Cardiac fibroblast (primary cell): ENCODE measurements at regions not wholly inside any gene's neighbourhood (a gene's known extent, or its start where the extent isn't known, plus 50 kb on each side); places are given as distances from the start of the nearest gene placed in this dataset.
"Not testable (repeated sequence)": the region's sequence is repeated elsewhere in the genome, so short reads cannot be mapped to it uniquely, and the experiment has no call there.

Source experiments
- DNase-seq, 2 donors: peaks; one replicate each; pipeline versions ENCODE4 v3.0.0 to v3.0.0-alpha.2; 2010; ENCODE audit warnings: low read depth in 2 of 2
- H3K4me3 ChIP-seq, 2 donors: replicated peaks in 1 of 2; 1 replicate in 1 of 2; 2 replicates in 1 of 2; pipeline ENCODE4 v1.5.1; 2011; ENCODE audit warnings: low read depth in 2 of 2, low read length in 2 of 2, mild to moderate bottlenecking in 2 of 2, moderate library complexity in 1 of 2
- TF ChIP-seq, protein P1 (sequence below): IDR thresholded peaks from one replicate; pipeline ENCODE4 v1.5.1; 2011; ENCODE audit warnings: low read depth, mild to moderate bottlenecking, low read length, inconsistent platforms

DNA sequence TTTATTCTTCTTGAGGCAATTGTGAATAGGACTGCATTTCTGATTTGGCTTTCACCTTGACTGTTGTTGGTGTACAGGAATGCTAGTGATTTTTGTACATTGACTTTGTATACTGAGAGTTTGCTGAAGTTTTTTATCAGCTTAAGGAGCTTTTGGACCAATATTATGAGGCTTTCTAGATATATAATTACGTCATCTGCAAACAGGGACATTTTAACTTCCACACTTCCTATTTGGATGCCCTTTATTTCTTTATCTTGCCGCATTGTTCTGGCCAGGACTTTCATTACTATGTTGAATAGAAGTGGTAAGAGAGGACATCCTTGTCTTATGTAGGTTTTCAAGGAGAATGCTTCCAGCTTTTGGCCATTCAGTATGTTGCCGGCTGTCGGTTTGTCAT, 425.4 kb upstream of the CHAC2 start:
- no peak for DNase-seq
- TF ChIP-seq, protein P1, sequence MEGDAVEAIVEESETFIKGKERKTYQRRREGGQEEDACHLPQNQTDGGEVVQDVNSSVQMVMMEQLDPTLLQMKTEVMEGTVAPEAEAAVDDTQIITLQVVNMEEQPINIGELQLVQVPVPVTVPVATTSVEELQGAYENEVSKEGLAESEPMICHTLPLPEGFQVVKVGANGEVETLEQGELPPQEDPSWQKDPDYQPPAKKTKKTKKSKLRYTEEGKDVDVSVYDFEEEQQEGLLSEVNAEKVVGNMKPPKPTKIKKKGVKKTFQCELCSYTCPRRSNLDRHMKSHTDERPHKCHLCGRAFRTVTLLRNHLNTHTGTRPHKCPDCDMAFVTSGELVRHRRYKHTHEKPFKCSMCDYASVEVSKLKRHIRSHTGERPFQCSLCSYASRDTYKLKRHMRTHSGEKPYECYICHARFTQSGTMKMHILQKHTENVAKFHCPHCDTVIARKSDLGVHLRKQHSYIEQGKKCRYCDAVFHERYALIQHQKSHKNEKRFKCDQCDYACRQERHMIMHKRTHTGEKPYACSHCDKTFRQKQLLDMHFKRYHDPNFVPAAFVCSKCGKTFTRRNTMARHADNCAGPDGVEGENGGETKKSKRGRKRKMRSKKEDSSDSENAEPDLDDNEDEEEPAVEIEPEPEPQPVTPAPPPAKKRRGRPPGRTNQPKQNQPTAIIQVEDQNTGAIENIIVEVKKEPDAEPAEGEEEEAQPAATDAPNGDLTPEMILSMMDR: no peak
- H3K4me3 ChIP-seq: no peak overlapping the region

DNA sequence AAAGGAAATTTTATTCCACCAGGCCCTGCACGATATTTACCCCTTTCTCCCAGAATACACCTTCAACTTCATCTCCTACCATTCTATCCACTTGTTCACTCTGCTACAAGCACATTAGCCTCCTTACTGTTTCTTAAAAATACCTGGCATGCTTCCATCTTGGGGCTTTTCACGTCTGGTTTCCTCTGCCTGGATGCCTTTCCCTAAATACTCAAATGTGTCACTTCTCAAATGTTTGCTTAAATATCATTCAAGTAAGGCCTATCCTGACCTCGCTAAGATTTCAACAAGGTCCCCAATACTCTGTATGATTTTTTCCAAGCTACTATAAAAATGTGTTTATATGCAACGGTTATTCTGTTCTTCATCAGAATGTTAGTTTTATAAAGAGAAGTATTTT, 433.0 kb upstream of the CHAC2 start:
- H3K4me3 ChIP-seq: no peak overlapping the region
- DNase-seq: no peak
- TF ChIP-seq, protein P1: no peak

DNA sequence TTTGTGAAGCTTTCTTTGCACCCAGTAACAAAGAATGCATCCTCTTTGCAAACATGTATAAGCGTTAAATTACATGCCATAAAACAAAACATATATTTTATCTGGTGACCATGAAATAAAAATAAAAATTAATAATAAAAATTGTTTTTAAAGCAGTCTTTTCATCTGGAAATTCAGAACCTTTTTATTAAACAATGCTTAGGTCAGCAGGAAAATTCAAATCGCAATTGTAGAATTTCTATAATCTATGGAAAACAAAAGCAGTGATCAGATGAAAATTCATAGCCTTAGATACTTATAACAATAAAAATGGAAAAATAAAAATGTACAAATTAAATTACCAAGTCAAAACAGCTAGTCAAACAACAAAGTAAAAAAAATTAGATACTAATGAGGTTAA, 435.9 kb upstream of the CHAC2 start:
- no peak for DNase-seq
- TF ChIP-seq, protein P1: no peak
- H3K4me3 ChIP-seq: no peak overlapping the region

DNA sequence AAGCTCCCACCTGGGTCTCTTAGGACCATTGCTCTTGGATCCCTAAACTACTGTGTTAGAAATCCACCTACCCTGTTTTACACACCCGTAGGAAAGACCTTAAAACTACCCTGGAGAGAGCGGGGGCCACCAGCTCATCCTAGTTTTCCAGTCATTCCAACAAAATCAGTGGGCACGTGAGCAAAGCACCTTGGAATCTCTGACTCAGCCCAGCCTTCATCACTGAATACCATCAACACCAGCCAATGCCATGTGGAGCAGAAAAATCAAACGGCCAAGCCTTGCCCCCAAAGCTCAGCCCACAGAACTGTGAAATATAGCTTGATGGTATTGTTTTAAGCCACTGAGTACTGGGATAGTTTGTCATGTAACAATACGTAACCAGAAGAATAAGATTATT, 449.7 kb upstream of the CHAC2 start:
- no peak overlapping the region for H3K4me3 ChIP-seq
- DNase-seq: no peak
- TF ChIP-seq, protein P1: no peak

DNA sequence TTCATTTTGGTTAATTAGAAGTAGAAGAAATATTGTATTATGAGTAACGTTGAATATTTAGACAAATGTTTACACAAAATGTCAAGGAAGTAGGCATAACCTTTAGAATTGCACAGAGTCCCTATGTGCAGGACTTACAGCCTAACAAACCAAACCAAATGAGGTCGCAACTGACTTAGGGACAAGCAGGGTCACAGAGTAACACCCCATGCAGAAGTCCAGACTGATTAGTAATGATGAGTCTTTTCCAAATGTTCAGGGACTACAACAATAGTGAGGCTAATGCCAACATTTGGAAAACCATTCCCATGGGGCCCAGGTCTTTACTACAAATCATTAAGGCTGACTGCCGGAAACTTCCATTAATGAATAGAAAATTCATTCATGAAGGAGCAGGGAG, 452.5 kb upstream of the CHAC2 start:
- no peak overlapping the region for H3K4me3 ChIP-seq
- peak in 1 of 2 donors; percentile 45 for DNase-seq
- TF ChIP-seq, protein P1: no peak

DNA sequence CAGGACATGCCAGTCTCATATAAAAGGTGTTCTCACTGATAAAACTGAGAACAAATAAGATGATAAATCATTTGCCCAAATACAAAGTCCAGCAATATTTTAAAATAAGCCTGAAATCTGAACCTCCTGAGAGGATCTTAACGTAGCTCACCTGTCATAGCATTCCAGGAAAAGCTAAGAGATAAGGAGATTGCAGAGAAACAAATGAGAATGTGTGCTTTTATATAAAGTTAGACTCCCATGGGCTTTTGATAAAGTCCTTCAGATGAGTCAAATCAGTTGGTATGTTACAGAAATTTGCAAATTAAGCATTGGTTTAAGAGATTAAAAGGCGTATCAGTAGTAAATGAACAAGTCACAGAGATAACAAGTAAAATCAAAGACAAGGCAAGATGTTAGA, 452.9 kb upstream of the CHAC2 start:
- DNase-seq: no peak
- TF ChIP-seq, protein P1: no peak
- no peak overlapping the region for H3K4me3 ChIP-seq

DNA sequence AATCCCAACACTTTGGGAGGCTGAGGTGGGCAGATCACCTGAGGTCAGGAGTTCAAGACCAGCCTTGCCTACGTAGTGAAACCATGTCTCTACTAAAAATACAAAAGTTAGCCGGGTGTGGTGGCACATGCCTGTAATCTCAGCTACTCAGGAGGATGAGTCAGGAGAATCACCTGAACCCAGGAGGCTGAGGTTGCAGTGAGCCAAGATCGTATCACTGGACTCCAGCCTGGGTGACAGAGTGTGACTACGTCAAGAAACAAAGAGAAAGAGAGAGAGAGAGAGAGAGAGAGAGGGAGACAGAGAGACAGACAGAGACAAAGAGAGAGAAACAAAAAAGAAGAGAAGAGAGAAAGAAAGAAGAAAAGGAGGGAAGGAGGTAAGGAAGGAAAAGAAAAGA, 454.0 kb upstream of the CHAC2 start:
- not testable (repeated sequence) for DNase-seq, H3K4me3 ChIP-seq
